Caco-2 (cell line): ENCODE measurements at regions not wholly inside any gene's neighbourhood (a gene's known extent, or its start where the extent isn't known, plus 50 kb on each side); places are given as distances from the start of the nearest gene placed in this dataset.
"Not testable (repeated sequence)": the region's sequence is repeated elsewhere in the genome, so short reads cannot be mapped to it uniquely, and the experiment has no call there.

Experiments
- BruUV-seq: library from RNA; stranded (reverse); fragments of 400-500 nt; replicated peaks from 2 replicates; lab custom pipeline; 2021; lab: Mats Ljungman, UMichigan
- CTCF ChIA-PET: fragments of 300-600 bp; sonication (Branson Sonifier 250); formaldehyde crosslinking; loops from one replicate; lab custom pipeline; 2022; ENCODE audit warnings: antibody characterized with exemption; lab: Charles Lee
- POLR2A ChIA-PET: fragments of 300-600 bp; sonication (Branson Sonifier 250); formaldehyde crosslinking; loops from one replicate; lab custom pipeline; 2022; ENCODE audit warnings: antibody characterized with exemption; lab: Charles Lee
- DNase-seq, 2 experiments: peaks; one replicate each; pipeline versions ENCODE4 v3.0.0 to v3.0.0-alpha.2; 2020 to 2022
- H3K27me3 ChIP-seq: replicated peaks from 2 replicates; pipeline ENCODE4 v1.6.0; 2011; ENCODE audit warnings: low read length; ENCODE audit not compliant: control insufficient read depth, insufficient read depth
- H3K36me3 ChIP-seq: 2 replicates; pipeline ENCODE4 v1.5.1; 2011; ENCODE audit warnings: low read length; ENCODE audit not compliant: control insufficient read depth, insufficient read depth
- H3K4me1 ChIP-seq: fragments of 250-450 bp; sonication (Bioruptor Pico); 2 replicates; pipeline ENCODE4 v1.5.1; 2020; ENCODE audit warnings: mild to moderate bottlenecking
- H3K4me3 ChIP-seq: 2 replicates; pipeline ENCODE4 v1.5.1; 2011; ENCODE audit warnings: low read depth, mild to moderate bottlenecking, control low read depth, low read length
- H3K9me3 ChIP-seq: fragments of 250-450 bp; sonication (Bioruptor Pico); 2 replicates; pipeline ENCODE4 v1.5.1; 2020; ENCODE audit warnings: mild to moderate bottlenecking, moderate library complexity
- H3K27ac Mint-ChIP-seq: one replicate; pipeline ENCODE4 v1.8.0; 2022; ENCODE audit warnings: mixed read lengths; ENCODE audit not compliant: unreplicated experiment
- H3K27me3 Mint-ChIP-seq: one replicate; pipeline ENCODE4 v1.8.0; 2022; ENCODE audit warnings: mixed read lengths; ENCODE audit not compliant: insufficient read depth, unreplicated experiment
- H3K36me3 Mint-ChIP-seq: one replicate; pipeline ENCODE4 v1.8.0; 2022; ENCODE audit warnings: mild to moderate bottlenecking, mixed read lengths; ENCODE audit not compliant: insufficient read depth, unreplicated experiment
- H3K4me1 Mint-ChIP-seq: one replicate; pipeline ENCODE4 v1.8.0; 2022; ENCODE audit warnings: low read depth, mixed read lengths; ENCODE audit not compliant: unreplicated experiment
- H3K4me3 Mint-ChIP-seq: one replicate; pipeline ENCODE4 v1.8.0; 2022; ENCODE audit warnings: mild to moderate bottlenecking, moderate library complexity, mixed read lengths; ENCODE audit not compliant: unreplicated experiment
- H3K9me3 Mint-ChIP-seq: one replicate; pipeline ENCODE4 v1.8.0; 2022; ENCODE audit warnings: mixed read lengths; ENCODE audit not compliant: unreplicated experiment
- CTCF ChIP-seq, 2 experiments: fragments of 200-600 bp in 1 of 2; IDR thresholded peaks; 1 replicate in 1 of 2; 2 replicates in 1 of 2; pipeline versions ENCODE4 v1.5.1 to v1.8.0; 2011 to 2022; ENCODE audit warnings: antibody characterized with exemption in 1 of 2, control low read depth in 1 of 2, inconsistent platforms in 1 of 2, low read depth in 1 of 2, low read length in 1 of 2, mild to moderate bottlenecking in 1 of 2, moderate library complexity in 1 of 2; ENCODE audit not compliant: insufficient read depth in 1 of 2, severe bottlenecking in 1 of 2, unreplicated experiment in 1 of 2
- intact Hi-C: fragments of 100-400 bp; cut with micrococcal nuclease; formaldehyde crosslinking; loops from one replicate; pipeline ENCODE4 v1.10.0; 2022; ENCODE audit not compliant: unreplicated experiment

- Mint-ChIP-seq H3K4me3 (no peak overlapping the region), H3K27ac (no peak overlapping the region), H3K36me3 (no peaks in the 10 kb centered on the region), H3K9me3 (no peaks in the 10 kb centered on the region), H3K4me1 (no peaks in the 10 kb centered on the region), H3K27me3 (peaks cover 9% of the 10 kb centered on the region)
- no TSS peak for BruUV-seq
- intact Hi-C loops = no loop called here
- CTCF ChIA-PET = no interaction called here
- H3K36me3 ChIP-seq = no peaks in the 10 kb centered on the region
- POLR2A ChIA-PET = no interaction called here
- H3K4me1 ChIP-seq = no peaks in the 10 kb centered on the region
- H3K9me3 ChIP-seq = no peaks in the 10 kb centered on the region
- no peak for DNase-seq
- no peak for TF ChIP-seq CTCF (IDR thresholded peaks at IDR 0.05; ENCODE audit: insufficient read depth in 1 of 2, low read depth in 1 of 2, low read length in 1 of 2, severe bottlenecking in 1 of 2, unreplicated experiment in 1 of 2)
- H3K4me3 ChIP-seq = no peak overlapping the region
- H3K27me3 ChIP-seq = no peaks in the 10 kb centered on the region
Measured at GRCh38 chr6:130505808-130506598, 140.2 kb downstream of the TMEM200A start.

GRCh38 chr6:130507005-130507665 is 141.3 kb downstream of the TMEM200A start:
- H3K4me1 Mint-ChIP-seq, intact Hi-C loops, H3K27ac Mint-ChIP-seq, CTCF ChIA-PET, H3K4me3 Mint-ChIP-seq, H3K36me3 Mint-ChIP-seq, H3K4me1 ChIP-seq, H3K27me3 Mint-ChIP-seq, H3K9me3 Mint-ChIP-seq, POLR2A ChIA-PET, H3K36me3 ChIP-seq, DNase-seq, H3K9me3 ChIP-seq, H3K27me3 ChIP-seq, H3K4me3 ChIP-seq, BruUV-seq: not testable (repeated sequence)

DNA sequence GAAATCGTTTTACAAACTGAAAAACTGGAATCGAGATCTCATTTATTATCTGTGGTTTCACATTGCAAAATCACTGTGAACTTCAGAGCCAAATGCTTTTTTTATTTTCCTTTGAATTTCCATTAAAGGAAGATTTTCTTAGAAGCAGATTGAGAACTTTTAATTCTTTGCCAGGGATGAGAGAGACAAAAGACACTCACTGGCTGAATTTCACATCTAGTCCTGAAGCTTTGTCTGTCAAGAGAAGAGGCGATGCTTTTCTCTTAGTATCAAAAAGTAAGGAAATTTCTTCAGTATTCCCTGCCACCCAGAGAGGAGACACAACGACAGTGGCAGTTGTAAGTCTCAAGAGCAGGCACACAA is 141.8 kb downstream of the TMEM200A start:
- no peak for TF ChIP-seq CTCF (IDR thresholded peaks at IDR 0.05; ENCODE audit: insufficient read depth in 1 of 2, low read depth in 1 of 2, low read length in 1 of 2, severe bottlenecking in 1 of 2, unreplicated experiment in 1 of 2)
- POLR2A ChIA-PET = no interaction called here
- intact Hi-C loops = no loop called here

More for the DNA sequence above, 141.8 kb downstream of the TMEM200A start:
- Histone ChIP-seq H3K4me1 (no peaks in the 10 kb centered on the region), H3K4me3 (no peak overlapping the region), H3K36me3 (no peaks in the 10 kb centered on the region), H3K27me3 (no peaks in the 10 kb centered on the region), H3K9me3 (no peaks in the 10 kb centered on the region)
- Mint-ChIP-seq H3K27ac (no peak overlapping the region), H3K27me3 (peaks cover 7% of the 10 kb centered on the region), H3K9me3 (no peaks in the 10 kb centered on the region), H3K36me3 (no peaks in the 10 kb centered on the region), H3K4me3 (no peak overlapping the region), H3K4me1 (no peaks in the 10 kb centered on the region)
- no TSS peak for BruUV-seq
- DNase-seq = no peak
- CTCF ChIA-PET = no interaction called here
